Sigmoid colon (tissue), 4 donors: ENCODE measurements at regions not wholly inside any gene's neighbourhood (a gene's known extent, or its start where the extent isn't known, plus 50 kb on each side); places are given as distances from the start of the nearest gene placed in this dataset.

Experiments
- CTCF ChIP-seq, 4 experiments: fragments of 450-650 bp in 3 of 4; fragments of 200-600 bp in 1 of 4; IDR thresholded peaks; one replicate each; pipeline ENCODE4 v1.5.1; 2016 to 2019; ENCODE audit warnings: antibody characterized with exemption in 4 of 4, mild to moderate bottlenecking in 3 of 4, moderate library complexity in 2 of 4
- EP300 ChIP-seq, 4 donors: sonication (generic); formaldehyde crosslinking; IDR thresholded peaks; one replicate each; pipeline ENCODE4 v1.6.1; 2017; ENCODE audit warnings: antibody characterized with exemption in 4 of 4
- POLR2A ChIP-seq, 2 donors: fragments of 450-650 bp; IDR thresholded peaks; one replicate each; pipeline ENCODE4 v1.6.1; 2016; ENCODE audit warnings: antibody characterized with exemption in 2 of 2, mild to moderate bottlenecking in 2 of 2, moderate library complexity in 2 of 2

- no peak for TF ChIP-seq CTCF (IDR thresholded peaks at IDR 0.05)
- no peak for TF ChIP-seq POLR2A (IDR thresholded peaks at IDR 0.05)
- no peak for TF ChIP-seq EP300 (IDR thresholded peaks at IDR 0.05)
Observed at GRCh38 chr11:129292771-129293170, 82.9 kb upstream of the BARX2 start.
